ENCODE measurements at regions not wholly inside any gene's neighbourhood (a gene's known extent, or its start where the extent isn't known, plus 50 kb on each side); places are given as distances from the start of the nearest gene placed in this dataset.

- Histone ChIP-seq H3K9me3 (no peaks in the 10 kb centered on the region), H3K36me3 (no peaks in the 10 kb centered on the region), H3K4me1 (no peaks in the 10 kb centered on the region), H3K27ac (no peak overlapping the region), H3K27me3 (no peaks in the 10 kb centered on the region), H3K4me3 (no peak overlapping the region)
- DNase-seq (ENCODE audit: low spot score), result no peak
- TF ChIP-seq, protein P1, sequence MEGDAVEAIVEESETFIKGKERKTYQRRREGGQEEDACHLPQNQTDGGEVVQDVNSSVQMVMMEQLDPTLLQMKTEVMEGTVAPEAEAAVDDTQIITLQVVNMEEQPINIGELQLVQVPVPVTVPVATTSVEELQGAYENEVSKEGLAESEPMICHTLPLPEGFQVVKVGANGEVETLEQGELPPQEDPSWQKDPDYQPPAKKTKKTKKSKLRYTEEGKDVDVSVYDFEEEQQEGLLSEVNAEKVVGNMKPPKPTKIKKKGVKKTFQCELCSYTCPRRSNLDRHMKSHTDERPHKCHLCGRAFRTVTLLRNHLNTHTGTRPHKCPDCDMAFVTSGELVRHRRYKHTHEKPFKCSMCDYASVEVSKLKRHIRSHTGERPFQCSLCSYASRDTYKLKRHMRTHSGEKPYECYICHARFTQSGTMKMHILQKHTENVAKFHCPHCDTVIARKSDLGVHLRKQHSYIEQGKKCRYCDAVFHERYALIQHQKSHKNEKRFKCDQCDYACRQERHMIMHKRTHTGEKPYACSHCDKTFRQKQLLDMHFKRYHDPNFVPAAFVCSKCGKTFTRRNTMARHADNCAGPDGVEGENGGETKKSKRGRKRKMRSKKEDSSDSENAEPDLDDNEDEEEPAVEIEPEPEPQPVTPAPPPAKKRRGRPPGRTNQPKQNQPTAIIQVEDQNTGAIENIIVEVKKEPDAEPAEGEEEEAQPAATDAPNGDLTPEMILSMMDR (IDR thresholded peaks at IDR 0.05), result no peak
Observed at GRCh38 chr2:212906620-212907019, 244.8 kb downstream of the IKZF2 start.

GRCh38 chr2:212905640-212906201 lies 245.7 kb downstream of the IKZF2 start:
- Histone ChIP-seq H3K27me3 (no peaks in the 10 kb centered on the region), H3K4me3 (no peak overlapping the region), H3K27ac (no peak overlapping the region), H3K4me1 (no peaks in the 10 kb centered on the region), H3K36me3 (no peaks in the 10 kb centered on the region), H3K9me3 (no peaks in the 10 kb centered on the region)
- TF ChIP-seq, protein P1 (IDR thresholded peaks at IDR 0.05), result no peak
- no peak for DNase-seq (ENCODE audit: low spot score)

- Histone ChIP-seq H3K4me1 (no peaks in the 10 kb centered on the region), H3K36me3 (no peaks in the 10 kb centered on the region), H3K27me3 (no peaks in the 10 kb centered on the region), H3K4me3 (no peak overlapping the region), H3K9me3 (no peaks in the 10 kb centered on the region), H3K27ac (no peak overlapping the region)
- TF ChIP-seq, protein P1 (IDR thresholded peaks at IDR 0.05), result no peak
- DNase-seq (ENCODE audit: low spot score), result no peak
Observed at GRCh38 chr2:212904646-212905045, 246.8 kb downstream of the IKZF2 start.

DNA sequence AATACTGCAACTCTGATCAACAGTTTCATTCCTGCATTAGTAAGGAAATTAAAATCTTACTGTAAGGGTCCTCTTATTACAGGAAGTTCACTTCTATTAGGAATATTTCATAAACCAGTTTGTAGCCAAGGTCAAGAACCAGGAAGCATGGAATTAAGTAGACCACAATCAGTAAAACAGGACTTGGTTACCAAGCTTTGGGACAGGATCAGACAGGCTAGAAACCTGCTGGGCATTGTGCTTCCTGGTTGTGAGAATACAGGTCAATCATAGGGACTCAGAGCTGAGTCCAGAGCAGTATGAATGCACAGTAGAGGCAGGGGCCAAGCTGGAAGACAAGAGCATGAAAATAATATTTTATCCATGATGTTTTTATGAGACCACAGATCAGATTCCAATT lies 248.0 kb downstream of the IKZF2 start:
- H3K27ac ChIP-seq, result no peak overlapping the region
- no peaks in the 10 kb centered on the region for H3K4me1 ChIP-seq
- H3K4me3 ChIP-seq, result no peak overlapping the region
- TF ChIP-seq, protein P1 (IDR thresholded peaks at IDR 0.05), result no peak
- no peak for DNase-seq (ENCODE audit: low spot score)
- no peaks in the 10 kb centered on the region for H3K27me3 ChIP-seq
- H3K9me3 ChIP-seq, result no peaks in the 10 kb centered on the region
- no peaks in the 10 kb centered on the region for H3K36me3 ChIP-seq

- no peaks in the 10 kb centered on the region for H3K4me1 ChIP-seq
- no peak for DNase-seq (ENCODE audit: low spot score)
Observed at GRCh38 chr2:212902421-212902820, 249.0 kb downstream of the IKZF2 start.

More at GRCh38 chr2:212902421-212902820, 249.0 kb downstream of the IKZF2 start:
- TF ChIP-seq, protein P1 (IDR thresholded peaks at IDR 0.05), result no peak
- H3K36me3 ChIP-seq, result no peaks in the 10 kb centered on the region
- H3K9me3 ChIP-seq, result no peaks in the 10 kb centered on the region
- no peaks in the 10 kb centered on the region for H3K27me3 ChIP-seq
- H3K4me3 ChIP-seq, result no peak overlapping the region
- no peak overlapping the region for H3K27ac ChIP-seq

All from right atrium auricular region (tissue), 2 donors.